NCI-H187 treated with DMSO at 0.1 percent for 48 hours (cell line): ENCODE measurements at regions not wholly inside any gene's neighbourhood (a gene's known extent, or its start where the extent isn't known, plus 50 kb on each side); places are given as distances from the start of the nearest gene placed in this dataset.

ENCODE experiments used
- DNase-seq: peaks from one replicate; lab custom pipeline; 2025; lab: John Stamatoyannopoulos, UW

GRCh38 chr7:30212701-30213111 lies 71.7 kb upstream of the ZNRF2 start:
- DNase-seq, result no peak

- DNase-seq, result no peak
Observed at GRCh38 chr7:30213637-30214036, 70.8 kb upstream of the ZNRF2 start.

GRCh38 chr7:30214651-30215137 lies 69.7 kb upstream of the ZNRF2 start:
- DNase-seq, result no peak

DNA sequence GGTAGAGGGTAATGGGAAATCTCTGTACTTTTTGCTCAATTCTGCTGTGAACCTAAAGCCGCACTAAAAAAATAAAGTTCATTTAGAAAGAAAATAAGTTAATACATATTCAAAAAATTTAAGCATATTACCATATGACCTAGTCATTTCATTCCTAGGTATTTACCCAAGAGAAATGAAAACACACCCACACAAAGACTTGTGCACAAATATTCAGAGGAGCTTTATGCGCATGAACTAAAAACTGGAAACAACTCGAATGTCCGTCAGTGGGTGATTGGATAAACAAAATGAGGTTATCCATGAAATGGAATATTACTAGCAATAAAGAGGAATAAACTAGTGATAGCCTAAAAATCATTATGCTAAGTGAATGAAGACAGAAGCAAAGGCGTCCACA lies 62.6 kb upstream of the ZNRF2 start:
- DNase-seq, result no peak

- no peak for DNase-seq
Observed at GRCh38 chr7:30222515-30223215, 61.7 kb upstream of the ZNRF2 start.

DNA sequence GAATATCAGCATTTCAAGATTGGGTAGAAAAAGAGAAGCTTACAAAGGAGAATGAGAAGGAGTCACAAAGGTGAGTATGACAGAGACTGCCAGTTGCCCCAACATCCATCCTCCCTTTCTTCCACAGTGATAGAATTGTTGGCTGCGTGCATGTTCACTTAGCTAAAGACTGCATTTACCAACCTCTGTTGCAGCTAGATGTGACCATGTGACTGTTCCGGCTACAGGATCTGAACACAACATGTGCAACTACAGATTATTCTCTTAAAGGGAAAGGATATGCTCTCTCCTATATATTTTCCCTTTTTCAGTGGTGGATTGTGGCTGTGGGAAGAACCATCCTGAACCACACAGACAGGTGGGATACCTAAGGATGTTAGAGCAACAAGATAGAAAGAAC lies 60.5 kb upstream of the ZNRF2 start:
- DNase-seq, result no peak

GRCh38 chr7:30224511-30225062 lies 59.8 kb upstream of the ZNRF2 start:
- DNase-seq, result no peak

GRCh38 chr7:30225863-30226613 lies 58.4 kb upstream of the ZNRF2 start:
- DNase-seq, result peak; percentile 23

- DNase-seq, result peak; percentile 8
Observed at GRCh38 chr7:30226614-30227268, 57.7 kb upstream of the ZNRF2 start.

DNA sequence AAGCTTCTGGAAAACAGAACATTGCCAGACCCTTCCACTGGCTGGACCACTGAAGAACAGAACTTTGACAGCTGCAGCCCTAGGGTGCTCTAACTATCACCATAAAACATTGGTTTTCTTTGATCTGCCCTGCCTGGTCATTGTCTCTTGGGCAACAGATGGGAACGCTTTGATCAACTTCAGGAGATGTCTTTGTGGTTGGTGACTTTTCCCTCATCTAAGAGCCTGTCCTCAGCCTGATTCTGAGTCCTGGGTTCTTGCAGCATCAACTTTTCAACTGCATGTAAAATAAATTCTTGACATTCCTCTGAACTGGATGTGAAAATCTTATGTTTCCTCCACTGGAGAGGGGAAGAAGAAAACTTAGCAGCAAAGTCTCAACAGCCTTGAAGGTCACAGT lies 53.1 kb upstream of the ZNRF2 start:
- DNase-seq, result no peak

DNA sequence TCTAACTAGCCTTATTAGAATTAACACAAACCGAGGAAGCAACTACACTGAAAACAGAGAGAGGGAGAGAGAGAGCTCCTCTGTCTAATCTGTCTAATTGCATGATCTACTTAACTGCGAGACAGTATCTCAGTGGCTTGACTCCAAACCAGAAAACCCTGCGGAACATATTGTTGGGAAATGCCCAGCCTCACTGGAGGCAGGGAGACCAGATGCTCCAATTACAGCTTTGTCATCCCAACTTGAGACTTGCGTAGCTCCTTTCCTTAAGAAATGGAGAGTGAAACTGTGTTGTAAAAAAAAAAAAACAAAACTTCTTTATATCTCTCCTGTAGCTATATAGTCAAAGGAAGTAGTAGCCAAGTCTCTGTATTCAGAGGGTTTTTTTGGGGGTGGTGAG lies 52.0 kb upstream of the ZNRF2 start:
- DNase-seq, result no peak
